OCI-LY7 (cell line): ENCODE measurements at regions not wholly inside any gene's neighbourhood (a gene's known extent, or its start where the extent isn't known, plus 50 kb on each side); places are given as distances from the start of the nearest gene placed in this dataset.

Experiments
- BruUV-seq: library from RNA; stranded (reverse); fragments of 400-500 nt; replicated peaks from 2 replicates; lab custom pipeline; 2021; lab: Mats Ljungman, UMichigan
- CTCF ChIA-PET: fragments of 300-600 bp; sonication (Branson Sonifier 250); formaldehyde crosslinking; loops from one replicate; lab custom pipeline; 2022; ENCODE audit warnings: antibody characterized with exemption; ENCODE audit not compliant: unreplicated experiment; lab: Charles Lee
- POLR2A ChIA-PET: fragments of 300-600 bp; sonication (Branson Sonifier 250); formaldehyde crosslinking; loops from one replicate; lab custom pipeline; 2022; ENCODE audit warnings: antibody characterized with exemption; lab: Charles Lee
- DNase-seq: peaks from one replicate; pipeline ENCODE4 v3.0.0-alpha.2; 2015; ENCODE audit warnings: low spot score
- H2AFZ ChIP-seq: fragments of 200-600 bp; sonication (generic), shearing (Covaris generic); 2 replicates; pipeline ENCODE4 v1.6.1; 2014; ENCODE audit warnings: mild to moderate bottlenecking, antibody characterized with exemption, low read length, moderate library complexity
- H3K27ac ChIP-seq: fragments of 200-600 bp; sonication (generic); 2 replicates; pipeline ENCODE4 v1.5.1; 2014; ENCODE audit warnings: mixed run types, low read depth, mild to moderate bottlenecking, moderate library complexity, low read length, inconsistent platforms; ENCODE audit not compliant: poor library complexity, severe bottlenecking
- H3K36me3 ChIP-seq: fragments of 200-600 bp; sonication (generic); 2 replicates; pipeline ENCODE4 v1.6.1; 2014; ENCODE audit warnings: mild to moderate bottlenecking, antibody characterized with exemption, low read length, moderate library complexity, mixed read lengths; ENCODE audit not compliant: insufficient read depth
- H3K4me1 ChIP-seq: fragments of 200-600 bp; sonication (generic); 2 replicates; pipeline ENCODE4 v1.5.1; 2014; ENCODE audit warnings: mild to moderate bottlenecking, low read length; ENCODE audit not compliant: insufficient read depth, poor library complexity, severe bottlenecking
- H3K4me2 ChIP-seq: fragments of 200-600 bp; sonication (generic); 2 replicates; pipeline ENCODE4 v1.6.1; 2014; ENCODE audit warnings: mild to moderate bottlenecking, low read length
- H3K4me3 ChIP-seq: fragments of 200-600 bp; sonication (generic); 2 replicates; pipeline ENCODE4 v1.5.1; 2014; ENCODE audit warnings: mild to moderate bottlenecking, low read depth, low read length; ENCODE audit not compliant: poor library complexity, severe bottlenecking
- H3K79me2 ChIP-seq: fragments of 200-600 bp; sonication (generic); 2 replicates; pipeline ENCODE4 v1.6.1; 2016; ENCODE audit warnings: low read depth, mild to moderate bottlenecking, low read length, moderate library complexity, mixed read lengths; ENCODE audit not compliant: insufficient read depth
- H3K9me2 ChIP-seq: fragments of 200-600 bp; sonication (generic); 2 replicates; pipeline ENCODE4 v1.6.1; 2016; ENCODE audit warnings: mild to moderate bottlenecking, low read length, mixed read lengths; ENCODE audit not compliant: insufficient read depth
- H3K9me3 ChIP-seq: fragments of 200-600 bp; sonication (generic); 2 replicates; pipeline ENCODE4 v1.6.1; 2014; ENCODE audit warnings: mild to moderate bottlenecking, mixed run types, low read length, mixed read lengths
- H4K20me1 ChIP-seq: fragments of 200-600 bp; sonication (generic); 2 replicates; pipeline ENCODE4 v1.6.1; 2014; ENCODE audit warnings: mild to moderate bottlenecking, antibody characterized with exemption, low read length, moderate library complexity, mixed read lengths; ENCODE audit not compliant: insufficient read depth
- EZH2phosphoT487 ChIP-seq: fragments of 200-600 bp; sonication (generic); IDR thresholded peaks from 2 replicates; pipeline ENCODE4 v1.6.1; 2018; ENCODE audit warnings: low read depth, borderline replicate concordance, mild to moderate bottlenecking, mixed run types, antibody characterized with exemption, low read length, moderate library complexity, mixed read lengths
- intact Hi-C: fragments of 100-400 bp; cut with micrococcal nuclease; formaldehyde crosslinking; loops from one replicate; pipeline ENCODE4 v1.10.0; 2022; ENCODE audit not compliant: unreplicated experiment
- TF ChIP-seq, protein P1 (sequence below): fragments of 200-600 bp; sonication (generic); conservative IDR thresholded peaks from 2 replicates; pipeline ENCODE4 v1.5.1; 2014; ENCODE audit warnings: mild to moderate bottlenecking, antibody characterized with exemption, low read length, moderate library complexity, mixed read lengths

DNA sequence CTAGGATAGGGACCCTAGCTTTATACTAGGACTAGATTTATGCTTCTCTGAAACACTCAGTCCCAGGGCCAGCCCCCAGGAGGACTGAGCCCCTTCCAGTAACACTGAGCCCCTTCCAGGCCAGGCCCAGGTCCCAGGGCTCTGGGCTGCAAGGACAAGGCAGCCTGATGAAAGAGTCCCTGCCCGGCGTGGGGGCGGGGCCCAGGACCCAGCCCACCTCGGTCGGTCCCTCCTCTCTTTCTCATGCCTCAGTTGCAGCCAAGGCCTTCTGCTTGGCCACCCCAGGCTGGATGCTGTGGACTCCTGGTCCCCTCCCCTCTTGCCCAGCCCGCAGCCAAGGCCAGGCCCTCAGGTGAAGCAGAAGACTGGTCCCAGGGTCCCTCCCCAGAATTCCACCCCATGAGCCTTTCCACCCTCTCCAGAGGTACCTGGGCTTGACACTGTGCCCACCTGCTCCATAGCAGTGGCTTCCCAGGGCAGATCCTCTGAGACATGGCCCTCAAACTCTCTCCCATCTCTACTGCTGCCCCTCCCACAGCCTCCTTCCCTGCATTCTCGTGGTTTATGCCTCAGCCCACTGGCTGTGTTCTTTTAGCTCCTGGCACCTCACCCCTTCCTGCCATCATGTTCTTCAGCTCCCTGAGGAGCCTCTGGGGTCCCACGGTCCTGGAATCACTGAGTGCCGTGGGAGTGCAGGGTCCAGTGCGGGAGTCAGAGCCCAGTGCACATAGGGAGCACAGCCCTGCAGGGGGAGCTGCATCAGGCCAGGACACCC lies 53.6 kb upstream of the C1QTNF9B start:
- Histone ChIP-seq H3K9me3 (no peaks in the 10 kb centered on the region), H3K36me3 (no peaks in the 10 kb centered on the region), H3K9me2 (no peaks in the 10 kb centered on the region), H2AFZ (no peak overlapping the region), H3K4me2 (no peak overlapping the region), H3K4me3 (no peak overlapping the region), H3K79me2 (no peaks in the 10 kb centered on the region), H3K4me1 (no peaks in the 10 kb centered on the region), H4K20me1 (no peaks in the 10 kb centered on the region), H3K27ac (no peak overlapping the region)
- TF ChIP-seq EZH2phosphoT487 = no peak
- TF ChIP-seq, protein P1, sequence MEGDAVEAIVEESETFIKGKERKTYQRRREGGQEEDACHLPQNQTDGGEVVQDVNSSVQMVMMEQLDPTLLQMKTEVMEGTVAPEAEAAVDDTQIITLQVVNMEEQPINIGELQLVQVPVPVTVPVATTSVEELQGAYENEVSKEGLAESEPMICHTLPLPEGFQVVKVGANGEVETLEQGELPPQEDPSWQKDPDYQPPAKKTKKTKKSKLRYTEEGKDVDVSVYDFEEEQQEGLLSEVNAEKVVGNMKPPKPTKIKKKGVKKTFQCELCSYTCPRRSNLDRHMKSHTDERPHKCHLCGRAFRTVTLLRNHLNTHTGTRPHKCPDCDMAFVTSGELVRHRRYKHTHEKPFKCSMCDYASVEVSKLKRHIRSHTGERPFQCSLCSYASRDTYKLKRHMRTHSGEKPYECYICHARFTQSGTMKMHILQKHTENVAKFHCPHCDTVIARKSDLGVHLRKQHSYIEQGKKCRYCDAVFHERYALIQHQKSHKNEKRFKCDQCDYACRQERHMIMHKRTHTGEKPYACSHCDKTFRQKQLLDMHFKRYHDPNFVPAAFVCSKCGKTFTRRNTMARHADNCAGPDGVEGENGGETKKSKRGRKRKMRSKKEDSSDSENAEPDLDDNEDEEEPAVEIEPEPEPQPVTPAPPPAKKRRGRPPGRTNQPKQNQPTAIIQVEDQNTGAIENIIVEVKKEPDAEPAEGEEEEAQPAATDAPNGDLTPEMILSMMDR = no peak
- ChIA-PET CTCF (no interaction called here), POLR2A (no interaction called here)
- no peak for DNase-seq
- no TSS peak for BruUV-seq
- intact Hi-C loops = no loop called here

DNA sequence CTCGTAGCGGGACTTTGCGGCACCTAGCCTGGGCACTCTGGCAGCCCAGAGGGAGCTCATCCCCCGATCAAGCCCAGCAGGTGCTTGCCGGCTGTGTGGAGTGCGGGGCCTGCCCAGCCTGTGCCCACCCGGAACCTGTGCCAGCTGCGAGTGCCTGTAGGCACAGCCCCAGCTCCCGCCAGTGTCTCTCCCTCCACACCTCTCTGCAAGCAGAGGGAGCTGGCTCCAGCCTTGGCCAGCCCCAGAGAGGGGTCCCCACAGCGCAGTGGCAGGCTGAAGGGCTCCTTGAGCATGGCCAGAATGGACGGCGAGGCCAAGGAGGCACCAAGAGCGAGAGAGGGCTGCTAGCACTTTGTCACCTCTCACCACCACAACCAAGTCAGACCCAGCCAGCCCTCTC lies 55.5 kb upstream of the C1QTNF9B start:
- no peaks in the 10 kb centered on the region for H3K9me3 ChIP-seq
- no peaks in the 10 kb centered on the region for H3K9me2 ChIP-seq
- H3K4me1 ChIP-seq = no peaks in the 10 kb centered on the region
- H3K79me2 ChIP-seq = no peaks in the 10 kb centered on the region
- H3K4me3 ChIP-seq = no peak overlapping the region
- TF ChIP-seq EZH2phosphoT487 = no peak
- TF ChIP-seq, protein P1 = no peak
- no peak overlapping the region for H2AFZ ChIP-seq
- no TSS peak for BruUV-seq
- CTCF ChIA-PET = no interaction called here
- no peak for DNase-seq
- H3K4me2 ChIP-seq = no peak overlapping the region
- no peak overlapping the region for H3K27ac ChIP-seq
- H3K36me3 ChIP-seq = no peaks in the 10 kb centered on the region
- POLR2A ChIA-PET = no interaction called here
- intact Hi-C loops = no loop called here
- H4K20me1 ChIP-seq = no peaks in the 10 kb centered on the region

DNA sequence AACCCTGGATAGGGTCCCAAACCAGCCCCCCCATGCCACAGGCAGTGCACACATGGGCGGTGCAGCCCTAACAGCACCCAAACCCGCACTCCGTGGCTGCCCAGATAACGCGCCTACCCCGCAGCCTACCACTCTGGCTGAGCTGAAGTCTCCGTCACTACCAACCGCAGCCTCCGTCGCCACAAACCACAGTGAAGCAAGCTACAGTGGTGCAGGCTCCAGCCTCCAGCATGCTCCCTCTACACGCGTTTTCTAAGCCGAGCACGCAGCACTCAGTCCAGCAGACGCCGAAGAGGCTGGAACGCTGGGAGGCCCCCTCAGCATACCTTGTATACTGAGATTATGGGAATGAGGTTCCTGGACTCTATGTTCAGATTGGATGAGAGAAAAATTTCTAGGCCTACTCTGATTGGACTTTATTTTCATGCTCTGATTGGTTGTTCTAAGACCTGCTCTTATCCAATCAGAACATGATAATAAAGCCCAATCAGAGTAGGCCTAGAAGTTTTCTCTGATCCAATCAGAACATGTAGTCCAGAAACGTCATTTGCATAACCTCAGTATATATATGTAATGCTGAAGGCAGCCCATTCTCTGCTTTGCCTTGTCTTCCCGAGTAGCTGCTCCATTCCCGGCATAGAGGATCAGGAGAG lies 56.7 kb upstream of the C1QTNF9B start:
- no peaks in the 10 kb centered on the region for H3K9me2 ChIP-seq
- POLR2A ChIA-PET = no interaction called here
- no peaks in the 10 kb centered on the region for H3K9me3 ChIP-seq
- CTCF ChIA-PET = no interaction called here
- intact Hi-C loops = no loop called here
- TF ChIP-seq EZH2phosphoT487 = no peak
- TF ChIP-seq, protein P1 = no peak
- no peak for DNase-seq
- no peaks in the 10 kb centered on the region for H4K20me1 ChIP-seq
- no peak overlapping the region for H3K27ac ChIP-seq
- H2AFZ ChIP-seq = no peak overlapping the region
- H3K79me2 ChIP-seq = no peaks in the 10 kb centered on the region
- no peaks in the 10 kb centered on the region for H3K4me1 ChIP-seq
- BruUV-seq = no TSS peak
- H3K36me3 ChIP-seq = no peaks in the 10 kb centered on the region
- no peak overlapping the region for H3K4me3 ChIP-seq
- no peak overlapping the region for H3K4me2 ChIP-seq
